Endothelial cell of umbilical vein (primary cell): ENCODE measurements at regions not wholly inside any gene's neighbourhood (a gene's known extent, or its start where the extent isn't known, plus 50 kb on each side); places are given as distances from the start of the nearest gene placed in this dataset.

Experiments used
- BruUV-seq: library from RNA; stranded (reverse); fragments of 400-500 nt; replicated peaks from 2 replicates; lab custom pipeline; 2021; lab: Mats Ljungman, UMichigan
- CTCF ChIA-PET: fragments of 300-600, 350-600 bp; sonication (Branson Sonifier 250); formaldehyde crosslinking; loops from one replicate; lab custom pipeline; 2021; ENCODE audit warnings: antibody characterized with exemption, inconsistent platforms; lab: Charles Lee
- POLR2A ChIA-PET: fragments of 300-600, 350-600 bp; sonication (Branson Sonifier 250); formaldehyde crosslinking; loops from one replicate; lab custom pipeline; 2021; ENCODE audit warnings: antibody characterized with exemption, inconsistent platforms; lab: Charles Lee
- DNase-seq: peaks from one replicate; pipeline ENCODE4 v3.0.0-alpha.2; 2011; ENCODE audit warnings: low read depth, low spot score
- FAIRE-seq: peaks from 2 replicates; lab custom pipeline; 2011; peaks lifted over from hg19 to GRCh38; lab: Jason Lieb, UNC
- H2AFZ ChIP-seq: 2 replicates; pipeline ENCODE4 v1.6.0; 2012; ENCODE audit warnings: low read depth, low read length, control low read depth, inconsistent platforms
- H3K27ac ChIP-seq: 2 replicates; pipeline ENCODE4 v1.5.1; 2011; ENCODE audit warnings: low read depth, mild to moderate bottlenecking, control low read depth, low read length, moderate library complexity; ENCODE audit not compliant: insufficient read depth
- H3K27me3 ChIP-seq, 2 experiments: 2 replicates each; pipeline versions ENCODE4 v1.6.0 to v1.6.1; 2011; ENCODE audit warnings: low read length in 2 of 2, mixed read lengths in 1 of 2; ENCODE audit not compliant: control insufficient read depth in 2 of 2, insufficient read depth in 2 of 2
- H3K36me3 ChIP-seq, 2 experiments: 2 replicates in 1 of 2; 3 replicates in 1 of 2; pipeline ENCODE4 v1.5.1; 2011; ENCODE audit warnings: low read length in 2 of 2, mild to moderate bottlenecking in 1 of 2, moderate library complexity in 1 of 2; ENCODE audit not compliant: control insufficient read depth in 2 of 2, insufficient read depth in 2 of 2; ENCODE audit errors: extremely low read depth in 1 of 2
- H3K4me1 ChIP-seq: 3 replicates; pipeline ENCODE4 v1.5.1; 2011; ENCODE audit warnings: mild to moderate bottlenecking, low read length; ENCODE audit not compliant: control insufficient read depth, insufficient read depth; ENCODE audit errors: extremely low read depth
- H3K4me2 ChIP-seq: 2 replicates; pipeline ENCODE4 v1.6.1; 2011; ENCODE audit warnings: low read length, control low read depth, mixed read lengths; ENCODE audit not compliant: insufficient read depth
- H3K4me3 ChIP-seq, 3 experiments: fragments of 200-600 bp in 1 of 3; sonication (generic), shearing (Covaris generic) in 1 of 3; replicated peaks in 1 of 3; 2 replicates each; pipeline ENCODE4 v1.5.1; 2011 to 2016; ENCODE audit warnings: control low read depth in 3 of 3, low read length in 3 of 3, mild to moderate bottlenecking in 2 of 3, inconsistent platforms in 1 of 3, low read depth in 1 of 3, moderate library complexity in 1 of 3; ENCODE audit not compliant: insufficient read depth in 1 of 3
- H3K79me2 ChIP-seq: 2 replicates; pipeline ENCODE4 v1.6.0; 2012; ENCODE audit warnings: low read length, inconsistent platforms; ENCODE audit not compliant: control insufficient read depth, insufficient read depth
- H3K9ac ChIP-seq: replicated peaks from 2 replicates; pipeline ENCODE3; 2011; ENCODE audit warnings: low read length, control low read depth; ENCODE audit not compliant: insufficient read depth; ENCODE audit errors: extremely low read depth
- H3K9me1 ChIP-seq: replicated peaks from 3 replicates; pipeline ENCODE4 v1.6.0; 2011; ENCODE audit warnings: mild to moderate bottlenecking, low read length; ENCODE audit not compliant: control insufficient read depth, insufficient read depth; ENCODE audit errors: extremely low read depth
- H3K9me3 ChIP-seq: replicated peaks from 2 replicates; pipeline ENCODE4 v1.5.1; 2012; ENCODE audit warnings: low read length, inconsistent platforms; ENCODE audit not compliant: control insufficient read depth, insufficient read depth
- H4K20me1 ChIP-seq: replicated peaks from 2 replicates; pipeline ENCODE3; 2011; ENCODE audit warnings: mild to moderate bottlenecking, low read length; ENCODE audit not compliant: control insufficient read depth, insufficient read depth; ENCODE audit errors: extremely low read depth
- EZH2 ChIP-seq: IDR thresholded peaks from 2 replicates; pipeline ENCODE4 v1.6.1; 2012; ENCODE audit warnings: borderline replicate concordance, low read depth, mild to moderate bottlenecking, moderate library complexity, low read length, inconsistent platforms; ENCODE audit not compliant: severe bottlenecking
- FOS ChIP-seq: IDR thresholded peaks from 2 replicates; pipeline ENCODE4 v1.6.1; 2011; ENCODE audit warnings: mild to moderate bottlenecking, low read length, moderate library complexity, borderline replicate concordance; ENCODE audit not compliant: insufficient read depth
- GATA2 ChIP-seq: IDR thresholded peaks from 2 replicates; pipeline ENCODE4 v1.7.0; 2011; ENCODE audit warnings: low read depth, mild to moderate bottlenecking, moderate library complexity, mixed read lengths, low read length; ENCODE audit not compliant: insufficient read length, insufficient read depth
- JUN ChIP-seq: IDR thresholded peaks from 2 replicates; pipeline ENCODE4 v1.6.1; 2011; ENCODE audit warnings: borderline replicate concordance, low read depth; ENCODE audit not compliant: insufficient read length, insufficient read depth
- MYC ChIP-seq: IDR thresholded peaks from one replicate; pipeline ENCODE4 v1.6.1; 2011; ENCODE audit warnings: mild to moderate bottlenecking, low read depth, low read length
- POLR2A ChIP-seq: IDR thresholded peaks from 2 replicates; pipeline ENCODE4 v1.6.1; 2012; ENCODE audit warnings: low read depth, mild to moderate bottlenecking, control low read depth, low read length
- POLR2AphosphoS5 ChIP-seq: IDR thresholded peaks from 2 replicates; pipeline ENCODE4 v1.6.1; 2012; ENCODE audit warnings: low read depth, mild to moderate bottlenecking, control low read depth, low read length, moderate library complexity; ENCODE audit not compliant: insufficient read depth
- dilution Hi-C: fragments of 300-500 bp; cut with MboI; formaldehyde crosslinking; loops from one replicate; pipeline ENCODE4 v1.15.0; 2019; ENCODE audit warnings: low sequenced_read_pairs; ENCODE audit not compliant: extremely low pct_ligation_motif_present
- intact Hi-C: fragments of 100-400 bp; cut with micrococcal nuclease; formaldehyde crosslinking; loops from one replicate; pipeline ENCODE4 v1.10.0; 2022
- TF ChIP-seq, protein P1 (sequence below): IDR thresholded peaks from 2 replicates; pipeline ENCODE4 v1.6.1; 2011; ENCODE audit not compliant: insufficient read depth, insufficient read length
- TF ChIP-seq, protein P2 (sequence below), 2 donors: IDR thresholded peaks; 1 replicate in 1 of 2; 2 replicates in 1 of 2; pipeline ENCODE4 v1.5.1; 2011; ENCODE audit warnings: low read length in 2 of 2, mild to moderate bottlenecking in 2 of 2, moderate library complexity in 2 of 2, control low read depth in 1 of 2, inconsistent platforms in 1 of 2, low read depth in 1 of 2; ENCODE audit not compliant: insufficient read depth in 1 of 2; ENCODE audit errors: extremely low read depth in 1 of 2

DNA sequence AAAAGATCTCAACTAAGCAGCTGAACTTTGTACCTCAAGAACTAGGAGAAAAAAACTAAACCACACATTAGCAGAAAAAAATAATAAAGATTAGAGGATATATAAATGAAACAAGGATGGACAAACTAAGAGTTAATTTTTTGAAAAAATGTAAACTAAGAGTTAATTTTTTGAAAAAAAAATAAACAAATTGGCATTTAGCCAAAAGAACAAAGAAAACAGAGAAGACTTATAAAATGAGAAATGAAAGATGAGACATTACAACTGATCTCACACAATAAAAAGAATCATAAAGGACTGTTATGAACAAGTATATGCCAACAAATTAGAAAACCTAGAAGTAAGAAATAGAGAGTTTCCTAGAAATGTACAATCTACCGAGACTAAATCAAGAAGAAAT is 859.2 kb upstream of the GYPC start:
- FAIRE-seq, result no peak

DNA sequence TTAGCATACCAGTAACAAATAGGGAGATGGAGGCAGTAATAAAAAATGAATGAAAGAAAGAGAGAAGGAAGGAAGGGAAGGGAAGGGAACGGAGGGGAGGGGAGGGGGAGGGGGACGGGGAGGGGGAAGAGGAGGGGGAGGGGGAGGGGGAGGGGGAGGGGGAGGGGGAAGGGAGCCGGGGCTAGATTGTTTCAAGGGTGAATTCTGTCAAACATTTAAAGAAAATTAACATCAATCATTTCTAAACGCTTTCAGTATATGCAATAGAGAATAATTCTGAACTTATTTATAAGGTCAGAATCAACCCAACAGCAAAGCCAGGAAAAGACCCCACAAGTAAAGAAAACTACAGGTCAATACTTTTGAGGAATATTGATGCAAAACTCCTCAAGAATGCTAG is 858.8 kb upstream of the GYPC start:
- Histone ChIP-seq H3K4me1 (no peaks in the 10 kb centered on the region), H3K4me3 (no peak overlapping the region), H3K79me2 (no peaks in the 10 kb centered on the region), H3K9me3 (no peaks in the 10 kb centered on the region), H3K4me2 (no peak overlapping the region), H3K9ac (no peak overlapping the region), H3K9me1 (no peaks in the 10 kb centered on the region), H3K36me3 (no peaks in the 10 kb centered on the region), H3K27me3 (no peaks in the 10 kb centered on the region), H3K27ac (no peak overlapping the region), H4K20me1 (no peaks in the 10 kb centered on the region), H2AFZ (no peak overlapping the region)
- TF ChIP-seq MYC, result no peak
- no peak for TF ChIP-seq POLR2AphosphoS5
- no peak for TF ChIP-seq EZH2
- TF ChIP-seq, protein P1, sequence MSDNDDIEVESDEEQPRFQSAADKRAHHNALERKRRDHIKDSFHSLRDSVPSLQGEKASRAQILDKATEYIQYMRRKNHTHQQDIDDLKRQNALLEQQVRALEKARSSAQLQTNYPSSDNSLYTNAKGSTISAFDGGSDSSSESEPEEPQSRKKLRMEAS, result no peak
- TF ChIP-seq, protein P2, sequence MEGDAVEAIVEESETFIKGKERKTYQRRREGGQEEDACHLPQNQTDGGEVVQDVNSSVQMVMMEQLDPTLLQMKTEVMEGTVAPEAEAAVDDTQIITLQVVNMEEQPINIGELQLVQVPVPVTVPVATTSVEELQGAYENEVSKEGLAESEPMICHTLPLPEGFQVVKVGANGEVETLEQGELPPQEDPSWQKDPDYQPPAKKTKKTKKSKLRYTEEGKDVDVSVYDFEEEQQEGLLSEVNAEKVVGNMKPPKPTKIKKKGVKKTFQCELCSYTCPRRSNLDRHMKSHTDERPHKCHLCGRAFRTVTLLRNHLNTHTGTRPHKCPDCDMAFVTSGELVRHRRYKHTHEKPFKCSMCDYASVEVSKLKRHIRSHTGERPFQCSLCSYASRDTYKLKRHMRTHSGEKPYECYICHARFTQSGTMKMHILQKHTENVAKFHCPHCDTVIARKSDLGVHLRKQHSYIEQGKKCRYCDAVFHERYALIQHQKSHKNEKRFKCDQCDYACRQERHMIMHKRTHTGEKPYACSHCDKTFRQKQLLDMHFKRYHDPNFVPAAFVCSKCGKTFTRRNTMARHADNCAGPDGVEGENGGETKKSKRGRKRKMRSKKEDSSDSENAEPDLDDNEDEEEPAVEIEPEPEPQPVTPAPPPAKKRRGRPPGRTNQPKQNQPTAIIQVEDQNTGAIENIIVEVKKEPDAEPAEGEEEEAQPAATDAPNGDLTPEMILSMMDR (IDR thresholded peaks at IDR 0.05; ENCODE audit: extremely low read depth in 1 of 2, insufficient read depth in 1 of 2, low read depth in 1 of 2, low read length in 2 of 2), result no peak
- TF ChIP-seq POLR2A, result no peak
- TF ChIP-seq JUN, result no peak
- no peak for TF ChIP-seq FOS
- no peak for TF ChIP-seq GATA2
- FAIRE-seq (no peak), DNase-seq (no peak)
- dilution Hi-C loops, result no loop called here
- no TSS peak for BruUV-seq
- ChIA-PET CTCF (no interaction called here), POLR2A (no interaction called here)
- intact Hi-C loops, result no loop called here

More for the DNA sequence above, 859.2 kb upstream of the GYPC start:
- Histone ChIP-seq H3K4me2 (no peak overlapping the region), H3K36me3 (no peaks in the 10 kb centered on the region), H3K27me3 (no peaks in the 10 kb centered on the region), H3K79me2 (no peaks in the 10 kb centered on the region), H4K20me1 (no peaks in the 10 kb centered on the region), H3K4me3 (no peak overlapping the region), H2AFZ (no peak overlapping the region), H3K9me1 (no peaks in the 10 kb centered on the region), H3K9me3 (peaks cover under 1% of the 10 kb centered on the region), H3K4me1 (no peaks in the 10 kb centered on the region), H3K27ac (no peak overlapping the region), H3K9ac (no peak overlapping the region)
- dilution Hi-C loops (no loop called here), intact Hi-C loops (no loop called here)
- no peak for TF ChIP-seq GATA2
- TF ChIP-seq POLR2A, result no peak
- TF ChIP-seq, protein P1, result no peak
- TF ChIP-seq FOS, result no peak
- no peak for TF ChIP-seq POLR2AphosphoS5
- TF ChIP-seq JUN, result no peak
- DNase-seq, result no peak
- CTCF ChIA-PET, result no interaction called here
- POLR2A ChIA-PET, result no interaction called here
- BruUV-seq, result no TSS peak
